ENCODE measurements at regions not wholly inside any gene's neighbourhood (a gene's known extent, or its start where the extent isn't known, plus 50 kb on each side); places are given as distances from the start of the nearest gene placed in this dataset.

DNA sequence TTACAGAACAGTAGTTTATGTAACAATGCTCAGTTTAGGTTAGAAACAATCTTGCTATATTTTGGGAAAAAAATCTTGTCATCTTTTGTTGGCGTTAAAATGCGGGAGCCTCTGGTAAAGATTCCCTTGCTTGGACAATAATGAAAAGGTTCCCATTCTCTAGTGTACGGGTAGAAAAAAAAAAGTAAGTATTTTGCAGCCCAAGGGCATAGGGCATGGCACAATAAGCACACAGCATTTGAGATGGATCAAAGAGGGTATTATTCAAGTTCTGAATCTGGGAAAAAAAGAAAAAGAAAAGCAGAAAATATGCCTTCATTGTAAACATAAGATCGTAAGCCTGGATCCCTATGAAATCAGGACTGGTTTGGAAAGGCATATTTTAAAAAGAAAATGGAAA lies 408.6 kb upstream of the ROBO2 start:
- H3K4me1 ChIP-seq (ENCODE audit: control insufficient read depth, insufficient read depth, low read length), result no peaks in the 10 kb centered on the region
- no peak overlapping the region for H3K4me3 ChIP-seq (ENCODE audit: low read depth, low read length)
- no peaks in the 10 kb centered on the region for H3K36me3 ChIP-seq (ENCODE audit: control insufficient read depth in 2 of 2, insufficient read depth in 1 of 2, low read length in 2 of 2)
- POLR2A ChIA-PET, result no interaction called here
- CTCF ChIA-PET, result no interaction called here
- H3K9me3 ChIP-seq (ENCODE audit: control insufficient read depth, insufficient read depth, low read depth, low read length), result no peaks in the 10 kb centered on the region
- no peak for TF ChIP-seq OSR2 (tag by site-specific recombination; IDR thresholded peaks at IDR 0.05)
- TF ChIP-seq, protein P1, sequence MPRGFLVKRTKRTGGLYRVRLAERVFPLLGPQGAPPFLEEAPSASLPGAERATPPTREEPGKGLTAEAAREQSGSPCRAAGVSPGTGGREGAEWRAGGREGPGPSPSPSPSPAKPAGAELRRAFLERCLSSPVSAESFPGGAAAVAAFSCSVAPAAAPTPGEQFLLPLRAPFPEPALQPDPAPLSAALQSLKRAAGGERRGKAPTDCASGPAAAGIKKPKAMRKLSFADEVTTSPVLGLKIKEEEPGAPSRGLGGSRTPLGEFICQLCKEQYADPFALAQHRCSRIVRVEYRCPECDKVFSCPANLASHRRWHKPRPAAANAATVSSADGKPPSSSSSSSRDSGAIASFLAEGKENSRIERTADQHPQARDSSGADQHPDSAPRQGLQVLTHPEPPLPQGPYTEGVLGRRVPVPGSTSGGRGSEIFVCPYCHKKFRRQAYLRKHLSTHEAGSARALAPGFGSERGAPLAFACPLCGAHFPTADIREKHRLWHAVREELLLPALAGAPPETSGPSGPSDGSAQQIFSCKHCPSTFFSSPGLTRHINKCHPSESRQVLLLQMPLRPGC (tag by site-specific recombination; IDR thresholded peaks at IDR 0.05), result no peak
- no peak for TF ChIP-seq ZNF23 (tag by site-specific recombination; IDR thresholded peaks at IDR 0.05; ENCODE audit: borderline replicate concordance)
- TF ChIP-seq ZNF433 (tag by site-specific recombination; IDR thresholded peaks at IDR 0.05; ENCODE audit: low read depth), result no peak
- TF ChIP-seq, protein P2, sequence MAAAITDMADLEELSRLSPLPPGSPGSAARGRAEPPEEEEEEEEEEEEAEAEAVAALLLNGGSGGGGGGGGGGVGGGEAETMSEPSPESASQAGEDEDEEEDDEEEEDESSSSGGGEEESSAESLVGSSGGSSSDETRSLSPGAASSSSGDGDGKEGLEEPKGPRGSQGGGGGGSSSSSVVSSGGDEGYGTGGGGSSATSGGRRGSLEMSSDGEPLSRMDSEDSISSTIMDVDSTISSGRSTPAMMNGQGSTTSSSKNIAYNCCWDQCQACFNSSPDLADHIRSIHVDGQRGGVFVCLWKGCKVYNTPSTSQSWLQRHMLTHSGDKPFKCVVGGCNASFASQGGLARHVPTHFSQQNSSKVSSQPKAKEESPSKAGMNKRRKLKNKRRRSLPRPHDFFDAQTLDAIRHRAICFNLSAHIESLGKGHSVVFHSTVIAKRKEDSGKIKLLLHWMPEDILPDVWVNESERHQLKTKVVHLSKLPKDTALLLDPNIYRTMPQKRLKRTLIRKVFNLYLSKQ (tag by site-specific recombination; IDR thresholded peaks at IDR 0.05; ENCODE audit: borderline replicate concordance), result no peak
- no peak for TF ChIP-seq ZNF175 (tag by site-specific recombination; IDR thresholded peaks at IDR 0.05)
- no peak for TF ChIP-seq ZNF571 (tag by site-specific recombination; IDR thresholded peaks at IDR 0.05)
- TF ChIP-seq ZNF423 (tag by site-specific recombination; IDR thresholded peaks at IDR 0.05), result no peak
- TF ChIP-seq KLF17 (tag by site-specific recombination; IDR thresholded peaks at IDR 0.05), result no peak
- TF ChIP-seq RBAK (tag by site-specific recombination; IDR thresholded peaks at IDR 0.05), result no peak
- TF ChIP-seq, protein P3, sequence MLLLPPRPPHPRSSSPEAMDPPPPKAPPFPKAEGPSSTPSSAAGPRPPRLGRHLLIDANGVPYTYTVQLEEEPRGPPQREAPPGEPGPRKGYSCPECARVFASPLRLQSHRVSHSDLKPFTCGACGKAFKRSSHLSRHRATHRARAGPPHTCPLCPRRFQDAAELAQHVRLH (tag by site-specific recombination; IDR thresholded peaks at IDR 0.05), result no peak
- no peak for TF ChIP-seq ZNF19 (tag by site-specific recombination; IDR thresholded peaks at IDR 0.05; ENCODE audit: low read depth)
- TF ChIP-seq ZNF354C (tag by site-specific recombination; IDR thresholded peaks at IDR 0.05; ENCODE audit: borderline replicate concordance, low read depth), result no peak
- no peak for TF ChIP-seq ZEB2 (tag by site-specific recombination; IDR thresholded peaks at IDR 0.05)
- no peak for TF ChIP-seq ZFP41 (tag by site-specific recombination; IDR thresholded peaks at IDR 0.05; ENCODE audit: borderline replicate concordance)
- no peak for TF ChIP-seq PRDM10 (tag by site-specific recombination; IDR thresholded peaks at IDR 0.05)
- no peak for TF ChIP-seq CTCF (tag by site-specific recombination; IDR thresholded peaks at IDR 0.05)
- no peak for TF ChIP-seq ZNF362 (tag by site-specific recombination; IDR thresholded peaks at IDR 0.05)
- H3K27ac ChIP-seq (ENCODE audit: extremely low read depth, low read depth, low read length), result no peak overlapping the region
